ENCODE measurements at regions not wholly inside any gene's neighbourhood (a gene's known extent, or its start where the extent isn't known, plus 50 kb on each side); places are given as distances from the start of the nearest gene placed in this dataset.

DNA sequence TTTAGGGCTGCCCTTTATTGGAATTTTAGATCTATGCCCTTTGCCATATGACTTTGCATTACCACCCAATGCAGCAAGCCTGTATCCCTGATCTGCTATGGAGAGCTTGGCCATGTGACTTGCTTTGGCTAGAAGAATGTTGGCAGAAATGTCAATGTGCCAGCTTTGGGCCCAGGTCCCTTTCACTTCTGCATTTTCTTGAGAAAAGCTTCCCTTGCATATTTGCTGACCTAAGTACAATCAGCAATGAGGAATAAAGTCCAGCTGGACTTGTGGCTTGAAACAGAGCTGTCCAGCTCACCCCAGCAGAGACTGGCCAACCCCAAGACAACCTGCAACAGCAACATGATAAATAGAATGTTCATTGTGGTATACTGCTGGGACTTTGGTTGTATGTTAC is 135.9 kb downstream of the PAH start:
- no peak for DNase-seq

DNA sequence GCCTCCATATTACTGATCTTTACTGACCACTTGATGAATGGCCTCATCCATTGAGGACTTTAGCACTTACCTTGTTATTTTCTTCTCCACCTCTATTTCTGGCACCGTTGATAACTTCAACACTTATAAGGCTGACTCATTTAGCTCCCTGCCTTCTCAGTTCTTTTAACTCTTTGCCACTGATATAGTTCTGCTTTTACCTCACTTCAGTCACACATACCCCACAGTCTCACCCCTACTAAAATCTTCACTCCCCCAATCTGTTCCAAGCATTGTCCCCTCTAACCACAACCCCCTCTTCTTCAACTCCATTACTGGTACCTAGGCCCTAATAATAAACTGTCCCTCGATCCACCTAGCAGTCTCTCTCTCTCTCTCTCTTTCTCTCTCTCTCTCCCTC is 141.0 kb downstream of the PAH start:
- DNase-seq: no peak

DNA sequence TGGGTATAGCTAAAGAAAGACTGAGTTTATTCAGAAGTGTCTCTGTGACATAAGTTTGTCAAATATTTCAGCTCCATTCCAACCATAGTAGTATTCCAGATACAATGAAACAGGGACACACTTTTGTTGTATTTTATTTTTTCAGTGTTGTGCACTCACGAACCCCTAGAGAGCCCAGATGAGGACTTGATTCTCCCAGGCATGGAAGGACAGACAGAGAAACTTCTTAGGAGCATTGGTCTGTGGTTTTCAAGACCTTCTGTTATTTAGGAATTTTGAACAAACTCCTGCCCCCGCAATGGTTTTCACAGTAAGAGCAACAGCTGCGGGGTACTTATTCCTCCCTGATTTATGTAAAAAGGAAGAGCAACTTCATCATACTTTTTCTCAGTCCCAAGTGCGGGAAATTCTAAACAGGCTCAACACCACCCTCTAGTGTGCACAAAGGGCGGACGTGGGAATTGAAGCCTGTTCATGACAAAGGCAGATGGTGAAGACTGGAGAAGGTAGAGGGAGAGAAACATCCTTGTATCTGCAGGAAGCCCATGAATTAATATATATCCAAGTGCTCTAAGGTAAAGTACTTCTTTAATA is 147.6 kb downstream of the PAH start:
- peak; percentile 28 for DNase-seq

DNA sequence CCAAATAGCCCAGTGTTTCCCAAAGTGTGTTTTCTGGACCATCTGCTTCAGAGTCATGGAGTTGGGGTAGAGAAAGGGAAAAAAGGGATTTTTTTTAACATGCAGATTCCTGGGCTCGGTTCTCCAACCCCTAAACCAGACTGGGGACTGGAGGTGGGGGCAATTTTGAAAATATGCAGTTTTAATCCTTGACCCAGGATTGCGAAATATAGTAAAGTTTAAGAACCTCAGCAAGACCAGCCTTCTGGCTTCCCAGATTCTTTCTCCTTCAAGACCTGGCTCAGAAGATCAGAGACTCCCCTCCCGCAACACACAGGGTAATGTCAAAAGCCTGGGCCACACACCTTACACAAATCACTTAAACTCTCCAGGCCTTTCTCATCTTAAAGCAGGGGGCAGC is 150.1 kb downstream of the PAH start:
- DNase-seq: no peak

DNA sequence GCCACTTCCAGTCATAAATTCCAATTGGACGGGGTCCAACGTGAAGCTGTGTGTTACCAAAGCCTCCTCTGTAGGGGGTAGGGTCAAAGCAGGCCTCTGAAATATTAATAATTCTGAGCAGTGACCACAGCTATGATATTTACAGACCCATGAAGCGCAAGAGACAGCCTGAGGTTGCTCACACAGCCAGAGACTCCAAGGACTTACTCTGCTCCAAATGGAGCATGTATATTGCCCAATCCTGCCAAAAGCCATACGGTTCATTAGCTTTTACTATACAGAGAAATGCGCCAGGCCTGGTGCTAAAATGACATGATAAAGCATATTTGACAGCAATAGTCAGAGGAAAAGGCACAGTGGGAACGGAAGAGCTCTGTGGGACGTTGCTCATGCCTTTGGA is 151.3 kb downstream of the PAH start:
- no peak for DNase-seq

DNA sequence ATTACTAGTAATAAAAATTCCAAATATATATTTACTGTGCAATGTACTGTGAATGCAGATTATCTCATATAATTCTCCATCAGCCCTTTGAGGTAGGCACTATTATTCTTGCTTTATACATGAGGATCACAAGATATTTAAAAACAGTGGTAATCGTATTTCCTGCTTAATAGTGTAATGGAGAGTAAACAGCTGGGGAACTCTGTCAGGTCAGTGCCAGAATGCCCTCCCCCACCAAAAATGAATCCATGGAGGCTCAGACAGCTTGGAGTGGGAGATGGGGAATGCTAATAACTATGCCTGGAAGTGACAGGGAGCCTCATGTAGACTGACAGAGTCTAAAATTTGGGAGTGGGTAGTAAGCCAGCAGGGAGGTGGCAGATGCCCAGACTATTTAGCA is 153.6 kb downstream of the PAH start:
- no peak for DNase-seq

DNA sequence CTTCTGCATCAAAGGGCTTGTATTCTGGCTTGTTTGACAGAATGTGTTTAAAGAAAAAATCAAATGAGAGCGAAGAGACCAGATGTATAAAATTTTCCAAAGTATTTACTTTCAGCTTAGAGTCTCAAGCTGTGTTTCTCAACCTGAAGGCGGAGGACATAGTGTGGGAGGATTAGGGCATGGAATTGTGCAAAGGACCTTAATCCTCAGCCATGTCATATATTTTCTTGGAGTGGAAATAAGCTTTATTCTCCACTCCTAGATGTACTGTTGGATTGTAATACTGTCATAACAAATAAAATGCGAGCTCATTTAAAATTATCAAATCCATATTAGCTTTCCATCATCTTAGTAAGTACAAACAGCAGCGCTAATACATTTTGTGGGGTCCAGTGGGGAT is 154.0 kb downstream of the PAH start:
- no peak for DNase-seq

DNA sequence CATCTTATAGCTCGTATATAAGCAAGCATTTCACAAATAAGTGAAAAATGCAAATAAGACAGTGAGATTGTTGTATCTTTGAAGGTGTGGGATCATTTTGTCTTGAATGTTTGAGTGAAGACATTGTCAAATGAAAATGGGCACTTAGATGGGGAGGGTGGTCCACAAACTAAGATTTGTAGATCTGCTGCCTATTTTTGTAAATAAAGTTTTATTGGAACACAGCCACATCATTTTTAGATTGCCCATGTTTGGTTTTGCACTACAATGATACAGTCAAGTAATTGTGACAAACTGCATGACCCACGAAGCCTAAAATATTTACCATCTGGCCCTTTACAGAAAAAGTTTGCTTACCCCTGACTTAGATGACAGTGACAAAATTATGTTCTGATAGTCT is 156.7 kb downstream of the PAH start:
- no peak for DNase-seq

DNA sequence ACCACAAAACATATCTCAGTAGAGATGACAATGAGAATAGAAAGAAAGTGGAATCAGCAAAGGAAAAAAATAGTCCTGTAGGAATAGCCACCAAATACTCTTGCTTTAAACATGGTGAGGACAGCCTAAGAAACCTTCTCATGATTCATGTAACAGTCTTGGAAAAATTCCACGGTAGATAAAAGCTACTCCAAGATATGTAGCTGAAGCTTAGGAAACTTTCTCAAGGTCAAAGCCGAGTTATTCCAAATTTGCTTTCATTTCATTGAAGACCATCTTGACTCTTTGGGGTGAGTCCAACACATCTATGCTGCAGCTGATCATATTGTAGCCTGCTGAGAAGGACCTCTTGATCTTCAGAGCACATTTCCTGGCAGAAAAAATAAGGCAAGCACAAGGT is 157.6 kb downstream of the PAH start:
- DNase-seq: no peak

DNA sequence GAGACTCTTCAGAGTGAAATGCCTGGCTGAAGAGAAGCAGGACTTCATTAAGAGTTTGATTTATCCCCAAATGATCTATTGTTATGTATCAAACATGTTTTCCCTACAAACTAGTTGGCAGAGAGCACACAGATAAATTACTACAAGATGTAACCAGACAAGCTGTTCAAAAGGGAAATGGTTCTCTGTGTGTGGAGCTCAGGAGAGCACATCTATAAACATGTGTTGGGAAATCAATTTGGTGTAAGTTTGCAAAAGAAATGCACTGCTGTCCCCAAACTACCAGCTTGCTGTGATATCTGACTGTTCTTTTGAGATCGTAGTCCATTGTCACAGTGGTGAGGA is 159.2 kb downstream of the PAH start:
- no peak for DNase-seq

DNA sequence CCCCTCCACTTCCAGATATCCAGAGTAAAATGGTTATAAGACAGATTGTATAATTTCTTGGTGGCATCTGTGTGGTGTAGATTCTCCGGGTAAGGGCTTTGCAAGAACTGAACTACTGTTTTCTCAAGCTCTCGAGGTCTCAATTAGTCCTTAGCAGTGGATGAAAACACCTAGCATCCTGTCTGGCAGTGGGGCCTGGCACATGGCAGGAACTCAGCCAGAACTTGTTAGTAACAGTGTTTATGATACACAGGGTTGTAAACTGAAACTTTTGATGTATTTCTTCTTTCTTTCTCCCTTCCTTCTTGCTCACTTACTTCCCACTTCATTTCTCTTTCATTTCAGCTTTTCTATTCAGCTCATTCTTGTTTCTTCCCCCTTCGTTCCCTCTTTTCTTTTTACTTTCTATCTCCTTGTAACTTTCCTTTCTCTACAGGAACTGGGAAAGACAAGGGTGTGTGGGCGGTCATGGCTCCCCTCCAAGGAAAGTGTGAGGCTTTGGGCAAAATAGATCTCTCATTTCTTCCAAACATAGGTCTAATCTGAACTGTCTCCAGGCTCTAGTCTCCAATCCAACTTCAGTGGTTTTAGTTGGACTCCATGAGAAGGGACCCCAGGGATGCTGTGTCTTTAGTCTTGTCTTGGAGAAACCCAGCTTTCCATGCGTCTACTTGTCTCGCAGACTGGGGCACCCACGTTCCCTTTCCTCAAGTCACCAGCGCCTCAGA is 159.7 kb downstream of the PAH start:
- DNase-seq: no peak

DNA sequence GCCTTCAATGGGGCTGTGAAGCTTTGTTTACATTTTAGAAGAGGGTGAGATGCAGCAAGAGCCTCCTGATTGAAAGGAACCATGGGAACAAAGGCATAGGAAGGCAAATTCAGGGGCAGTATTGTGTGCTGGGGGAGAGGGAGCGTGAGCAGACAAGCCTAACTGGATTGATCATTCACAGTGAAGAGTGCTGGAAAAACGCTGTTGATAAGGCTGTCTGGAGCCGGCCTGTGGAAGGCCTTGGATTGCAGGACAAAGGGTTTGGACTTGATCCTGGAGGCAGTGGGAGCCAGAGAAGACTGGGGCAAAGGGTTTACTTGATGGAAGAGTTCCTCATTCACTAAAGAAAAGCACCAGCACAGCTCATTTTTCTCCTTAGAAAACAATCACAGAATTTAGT is 160.5 kb downstream of the PAH start:
- no peak for DNase-seq

DNA sequence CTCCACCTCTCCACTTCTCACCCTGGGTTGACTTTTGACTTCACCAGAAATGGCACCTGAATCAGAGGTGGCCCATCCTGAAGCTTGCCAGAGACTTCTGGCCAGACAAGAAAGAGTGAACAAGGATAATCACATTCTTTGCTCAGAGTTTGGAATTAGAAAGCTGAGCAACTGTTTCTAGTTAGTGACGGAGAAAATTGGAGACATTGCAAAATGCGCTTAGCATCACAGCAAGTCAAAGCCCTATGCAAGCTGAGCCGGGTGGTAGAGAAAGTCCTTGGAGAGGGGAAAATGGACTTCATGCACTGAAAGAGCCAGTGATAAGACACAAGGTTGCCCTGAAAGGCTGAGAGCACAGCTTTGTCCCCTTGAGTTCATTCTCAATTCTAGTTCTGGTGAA is 161.8 kb downstream of the PAH start:
- no peak for DNase-seq

DNA sequence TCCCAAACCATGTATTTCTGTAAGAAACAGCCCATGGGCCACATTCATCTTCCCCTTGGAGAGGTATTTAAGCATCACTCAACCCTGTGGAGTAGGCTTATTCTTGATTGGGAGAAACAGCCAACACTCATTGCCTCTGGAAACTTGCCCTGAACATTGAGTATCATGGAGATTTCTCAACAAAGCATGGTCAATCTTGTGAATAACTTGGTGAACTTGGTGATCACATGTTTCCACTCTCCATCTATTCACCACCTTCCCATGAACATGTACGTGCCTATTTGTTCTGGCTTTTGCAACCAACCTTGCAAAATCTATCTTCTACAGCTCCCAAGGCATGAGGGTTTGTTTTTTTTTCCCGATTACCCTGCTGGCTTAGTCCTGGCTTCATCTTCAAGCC is 163.2 kb downstream of the PAH start:
- no peak for DNase-seq

DNA sequence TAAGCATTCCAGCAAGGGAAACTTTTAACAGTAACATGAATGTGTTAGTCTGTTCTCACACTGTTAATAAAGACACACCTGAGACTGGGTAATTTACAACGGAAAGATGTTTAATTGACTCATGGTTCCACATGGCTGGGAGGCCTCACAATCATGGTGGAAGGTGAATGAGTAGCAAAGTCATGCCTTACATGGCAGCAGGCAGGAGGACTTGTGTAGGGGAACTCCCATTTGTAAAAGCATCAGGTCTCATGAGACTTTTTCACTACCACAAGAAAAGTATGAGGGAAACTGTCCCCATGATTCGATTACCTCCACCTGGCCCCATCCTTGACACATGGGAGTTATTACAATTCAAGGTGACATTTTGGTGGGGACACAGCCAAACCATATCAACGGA is 168.3 kb downstream of the PAH start:
- DNase-seq: no peak

DNA sequence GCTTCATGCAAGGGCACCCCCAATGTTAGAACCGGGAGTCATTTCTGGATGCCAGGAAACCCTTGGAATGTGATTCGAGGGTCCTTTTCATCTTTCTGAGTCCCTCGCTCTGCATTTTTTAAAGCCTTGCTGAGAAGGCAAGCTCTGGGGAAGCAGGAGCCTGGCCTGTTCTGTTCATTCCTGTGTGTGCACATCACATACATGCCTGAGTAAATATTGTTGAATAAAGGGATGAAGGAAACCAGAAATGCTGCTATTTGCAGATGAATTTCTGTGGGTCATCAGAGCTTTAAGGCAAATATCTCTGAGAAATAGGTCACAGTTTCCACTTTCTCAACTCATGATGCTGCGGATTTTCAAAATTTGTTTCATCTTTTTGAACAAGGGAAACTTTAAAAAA is 170.1 kb downstream of the PAH start:
- DNase-seq: no peak

DNA sequence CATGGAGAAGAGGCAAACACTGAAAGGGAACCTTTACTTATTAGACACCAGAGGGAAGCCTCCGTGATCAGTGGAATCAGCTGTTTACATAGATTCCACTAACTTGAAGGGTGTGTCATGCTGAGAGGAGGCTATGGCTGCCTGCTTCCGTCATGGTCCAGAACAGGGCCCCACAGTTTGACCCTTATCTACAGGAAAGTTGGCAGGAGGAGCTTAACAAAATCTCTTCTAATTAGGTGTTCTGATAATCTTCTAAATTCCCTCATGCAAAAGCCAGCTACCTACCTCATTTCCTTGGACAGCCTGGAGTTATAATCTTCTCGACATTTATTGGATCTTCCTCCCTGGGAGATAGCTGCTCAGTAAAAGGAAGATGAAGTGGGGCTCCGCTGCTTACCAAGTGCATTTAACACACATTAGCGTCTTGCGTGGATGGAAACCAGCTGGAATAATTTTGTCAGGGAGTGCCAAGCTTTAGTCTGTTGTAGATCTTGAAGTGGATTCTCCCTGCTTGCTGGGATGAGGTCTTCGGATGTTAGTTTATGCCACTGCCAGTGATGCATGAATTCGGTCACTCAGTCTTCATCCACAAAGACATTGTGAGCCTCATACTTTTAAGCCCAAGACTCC is 171.0 kb downstream of the PAH start:
- no peak for DNase-seq

DNA sequence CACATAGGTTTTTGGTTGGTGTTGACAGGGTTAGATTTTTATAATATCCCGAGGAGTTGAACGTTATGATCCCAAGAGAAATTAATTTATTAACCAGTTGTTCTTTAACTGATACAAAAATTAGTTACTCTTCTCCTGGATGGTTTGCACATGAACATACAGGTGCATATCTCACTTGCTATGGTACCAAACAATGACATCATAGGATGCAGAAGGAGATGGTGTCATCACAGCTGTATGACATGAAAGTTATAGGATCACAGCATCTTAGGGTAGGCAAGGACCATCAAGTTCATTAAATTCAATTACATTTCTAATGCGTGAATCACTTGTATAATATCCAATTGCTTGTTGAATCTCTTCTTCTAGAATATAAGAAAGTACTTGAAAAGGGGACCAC is 175.8 kb downstream of the PAH start:
- no peak for DNase-seq

DNA sequence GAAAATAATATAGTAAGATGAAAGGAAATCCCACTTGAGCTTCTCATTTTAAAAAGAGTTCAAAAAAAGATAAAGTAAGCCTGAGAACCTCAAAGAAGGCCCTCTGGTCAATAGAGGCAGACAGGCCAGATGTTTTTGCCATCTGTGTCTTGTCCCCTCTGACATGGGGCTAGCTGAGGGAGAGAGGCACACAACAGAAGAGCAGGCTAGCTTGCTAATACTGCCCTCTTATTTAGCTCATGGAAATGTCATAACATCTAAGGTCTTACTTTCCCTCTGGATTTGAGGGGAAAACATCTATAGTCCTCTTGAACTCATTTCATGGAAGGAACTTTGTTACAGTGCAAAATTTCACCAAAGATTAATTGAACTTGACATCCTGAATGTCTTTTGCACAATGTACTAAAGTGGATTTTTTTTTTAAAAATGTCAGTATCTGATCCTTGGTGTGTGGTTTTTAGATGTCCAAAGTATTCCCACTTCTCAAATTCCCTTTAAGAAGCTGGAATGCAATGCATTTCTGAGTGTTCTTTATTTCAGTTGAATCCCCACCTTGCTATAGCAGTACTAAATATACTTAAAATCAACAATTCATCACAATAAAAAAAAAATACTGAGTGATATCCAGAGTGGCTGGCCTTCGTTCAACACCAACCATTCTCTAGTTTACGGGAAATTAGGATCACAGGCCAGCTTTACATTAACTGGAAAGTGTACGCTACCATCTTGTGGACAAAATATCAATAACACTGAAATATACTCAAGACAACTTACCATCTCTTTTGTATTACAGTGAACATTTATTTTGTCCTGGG is 176.7 kb downstream of the PAH start:
- DNase-seq: no peak

DNA sequence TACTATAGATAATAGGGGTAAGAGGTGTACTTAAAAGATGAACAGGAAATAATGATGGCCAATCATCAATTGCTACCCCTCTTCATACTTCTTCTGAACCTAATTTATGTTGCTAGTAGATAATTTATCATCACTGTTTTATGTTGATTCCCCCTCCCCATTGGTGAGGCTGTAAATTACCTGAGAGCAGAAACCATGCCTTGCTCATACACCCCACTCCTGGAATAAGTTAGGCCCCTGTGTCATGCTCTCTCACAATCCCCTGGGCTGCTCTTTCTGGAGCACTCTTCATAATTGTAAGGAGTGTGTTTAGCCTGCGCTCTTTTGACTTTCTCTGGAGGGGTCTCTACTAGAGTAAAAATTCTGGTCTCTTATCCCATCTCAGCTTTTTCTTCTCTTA is 180.7 kb downstream of the PAH start:
- DNase-seq: no peak

DNA sequence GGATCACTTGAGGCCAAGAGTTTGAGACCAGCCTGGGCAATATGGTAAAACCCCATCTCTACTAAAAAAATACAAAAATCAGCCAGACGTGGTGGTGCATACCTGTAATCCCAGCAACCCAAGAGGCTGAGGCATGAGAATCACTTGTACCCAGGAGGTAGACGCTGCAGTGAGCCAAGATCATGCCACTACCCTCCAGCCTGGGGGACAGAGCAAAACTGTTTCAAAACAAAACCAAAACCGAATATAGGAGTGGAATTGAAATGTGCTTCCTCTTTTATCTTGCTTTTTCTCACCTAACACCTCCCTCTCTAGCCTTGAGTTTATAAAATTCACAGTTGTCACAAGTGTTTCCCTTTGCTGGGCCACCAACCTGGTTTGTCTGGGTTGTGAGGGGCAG is 181.9 kb downstream of the PAH start:
- no peak for DNase-seq

DNA sequence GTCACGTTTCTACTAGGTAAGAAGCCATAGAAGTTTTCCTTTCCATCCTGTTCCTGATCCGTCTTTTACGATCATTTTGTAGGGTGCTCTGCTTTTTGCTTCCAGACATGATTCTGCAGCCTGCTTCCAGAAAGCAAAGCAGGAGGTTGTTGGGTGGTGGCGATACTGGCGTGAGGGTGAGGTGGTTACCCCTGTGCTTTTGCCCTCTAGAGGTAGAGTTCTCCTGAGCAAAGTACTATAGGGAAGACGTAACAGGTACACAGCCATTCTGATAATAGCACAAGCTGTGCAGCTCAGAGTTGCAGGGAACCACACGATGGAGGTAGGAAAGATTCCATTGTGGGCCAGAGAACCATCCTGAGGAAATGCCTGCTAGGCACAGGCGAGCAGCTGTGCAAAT is 186.0 kb downstream of the PAH start:
- DNase-seq: no peak

DNA sequence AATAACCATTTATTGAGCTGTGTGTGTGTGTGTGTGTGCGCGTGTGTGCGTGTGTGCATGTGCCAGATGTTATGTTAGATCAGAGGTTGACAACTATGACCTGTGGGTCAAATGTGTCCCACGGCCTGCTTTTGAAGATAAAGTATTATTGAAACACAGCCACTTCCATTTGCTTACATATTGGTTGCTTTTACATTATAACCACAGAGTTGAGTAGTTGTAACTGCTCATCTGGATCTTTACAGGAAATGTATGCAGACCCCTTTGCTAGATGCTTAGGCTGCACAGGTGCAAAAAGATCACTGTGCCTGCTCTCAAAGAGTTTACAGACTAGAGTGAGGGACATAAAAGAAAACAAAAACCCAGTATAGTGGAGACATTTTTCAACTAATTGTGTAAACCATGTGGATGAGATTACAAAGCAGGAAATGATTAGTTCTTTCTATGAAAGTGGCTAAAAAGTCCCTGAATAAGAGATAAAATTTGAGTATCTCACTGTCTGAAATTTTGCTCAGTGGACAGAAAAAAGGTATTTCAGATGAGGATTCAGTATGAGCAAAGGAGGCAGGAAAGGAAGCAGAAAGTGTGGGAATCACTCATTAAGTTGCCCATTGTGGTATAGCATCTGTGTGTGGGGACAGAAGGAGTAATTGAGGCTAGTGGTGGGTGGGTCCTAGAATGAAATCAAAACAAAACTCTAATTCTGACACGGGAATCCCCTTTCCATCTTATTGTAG is 188.4 kb downstream of the PAH start:
- no peak for DNase-seq
